22Rv1 (cell line): ENCODE measurements at regions not wholly inside any gene's neighbourhood (a gene's known extent, or its start where the extent isn't known, plus 50 kb on each side); places are given as distances from the start of the nearest gene placed in this dataset.

Experiments used
- CTCF ChIP-seq: fragments of 450-650 bp; IDR thresholded peaks from 2 replicates; pipeline ENCODE4 v1.5.1; 2017; ENCODE audit warnings: mild to moderate bottlenecking
- ZFX ChIP-seq: fragments of 450-650 bp; IDR thresholded peaks from 2 replicates; pipeline ENCODE4 v1.6.1; 2017; ENCODE audit warnings: antibody characterized with exemption, borderline replicate concordance

GRCh38 chrX:113075521-113075920 lies 234.9 kb upstream of the AMOT start:
- no peak for TF ChIP-seq CTCF
- TF ChIP-seq ZFX, result no peak
